ENCODE measurements at regions not wholly inside any gene's neighbourhood (a gene's known extent, or its start where the extent isn't known, plus 50 kb on each side); places are given as distances from the start of the nearest gene placed in this dataset.
"Not testable (repeated sequence)": the region's sequence is repeated elsewhere in the genome, so short reads cannot be mapped to it uniquely, and the experiment has no call there.

DNA sequence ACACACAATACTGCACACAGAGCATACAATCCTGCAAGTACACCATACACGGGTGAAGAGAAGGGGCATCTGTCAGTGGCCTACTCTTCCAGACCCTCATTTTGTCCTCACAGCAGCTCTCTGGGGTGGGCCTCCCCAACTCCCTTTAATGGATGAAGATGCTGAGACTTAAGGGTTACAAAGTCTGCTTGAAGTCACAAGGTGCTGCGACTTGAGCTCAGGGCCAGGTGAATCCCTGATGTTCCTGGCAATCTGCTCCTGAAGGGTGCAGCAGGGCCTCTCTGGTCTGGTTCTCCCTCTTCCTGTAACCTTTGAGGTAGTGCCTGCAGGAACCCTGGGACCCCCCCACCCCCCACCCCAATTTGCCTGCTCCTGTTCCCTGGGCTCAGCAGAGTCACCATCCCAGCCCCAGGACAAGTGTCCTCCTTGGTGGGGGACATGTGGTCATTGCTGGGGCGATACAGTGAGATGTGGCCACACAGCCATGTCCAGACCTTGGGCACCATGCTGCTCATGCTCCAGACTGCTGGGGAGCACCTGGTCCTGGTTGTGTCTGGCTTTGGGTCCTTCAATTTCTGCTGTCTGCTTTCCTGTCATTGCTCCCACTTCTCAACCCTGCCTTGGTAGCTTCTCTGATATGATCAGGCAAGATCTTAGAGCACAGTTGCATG lies 107.5 kb downstream of the METRNL start:
- peak in 6 of 42 donors; percentile 1 to 11 (median 6) for DNase-seq
- intact Hi-C loops (cut with DNase I), result no loop called here

GRCh38 chr17:83187782-83188311 lies 108.4 kb downstream of the METRNL start:
- intact Hi-C loops (cut with DNase I), result no loop called here
- no peak for DNase-seq

DNA sequence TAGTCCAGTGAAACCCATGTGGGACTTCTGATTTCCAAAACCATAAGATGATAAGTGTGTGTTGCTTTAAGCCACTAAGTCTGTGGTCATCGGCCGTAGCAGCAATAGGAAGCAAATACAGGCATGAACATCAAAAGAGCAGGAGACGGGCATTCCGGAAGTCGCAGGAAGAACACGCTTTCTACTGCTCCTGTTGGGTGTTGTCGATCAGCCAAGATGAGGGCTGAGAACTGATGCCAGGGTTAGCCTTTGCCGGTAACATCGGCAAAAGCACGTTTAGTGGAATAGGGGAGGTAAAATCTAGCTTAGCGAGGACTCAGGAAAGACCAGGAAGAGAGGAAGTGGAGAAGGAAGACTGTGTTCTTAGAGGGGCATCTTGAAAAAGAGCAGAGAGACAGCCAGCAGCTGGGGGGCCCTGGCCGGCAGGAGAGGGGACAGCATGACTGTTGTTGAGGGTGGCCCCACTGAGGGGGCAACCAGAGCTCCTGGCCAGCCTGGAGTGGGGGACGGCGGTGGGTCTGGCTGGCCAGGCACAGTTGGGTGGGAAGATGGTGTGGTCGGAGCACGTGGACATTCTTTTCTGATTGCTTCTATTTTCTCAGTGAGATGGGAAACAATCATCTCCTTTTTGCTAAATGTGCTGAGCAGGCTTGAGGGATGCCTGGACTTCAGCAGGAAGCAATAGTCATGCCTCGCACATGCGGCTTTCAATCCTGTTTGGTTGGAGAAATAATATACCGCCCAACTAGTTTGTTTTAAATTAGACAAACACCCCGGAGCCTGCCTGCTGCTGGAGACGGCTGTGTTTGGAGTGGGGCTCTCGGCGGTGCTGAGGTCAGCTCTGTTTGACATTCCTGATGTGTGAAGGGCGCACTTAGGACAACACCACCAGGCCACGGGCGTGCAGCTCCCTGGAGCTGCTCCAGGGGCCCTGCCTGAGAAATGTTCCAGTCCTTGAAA lies 109.9 kb downstream of the METRNL start:
- intact Hi-C loops (cut with DNase I), result no loop called here
- peak in 16 of 42 donors; percentile 4 to 34 (median 13) for DNase-seq

GRCh38 chr17:83190004-83190385 lies 110.6 kb downstream of the METRNL start:
- intact Hi-C loops (cut with DNase I), result no loop called here
- peak in 12 of 42 donors; percentile 0 to 34 (median 8) for DNase-seq

GRCh38 chr17:83190601-83191387 lies 111.4 kb downstream of the METRNL start:
- peak in 9 of 42 donors; percentile 0 to 20 (median 6) for DNase-seq
- intact Hi-C loops (cut with DNase I), result no loop called here

- intact Hi-C loops (cut with DNase I), result no loop called here
- DNase-seq, result peak in 11 of 42 donors; percentile 0 to 17 (median 3)
Observed at GRCh38 chr17:83191388-83192160, 112.2 kb downstream of the METRNL start.

GRCh38 chr17:83192161-83192788 lies 112.9 kb downstream of the METRNL start:
- intact Hi-C loops (cut with DNase I), result no loop called here
- DNase-seq, result peak in 14 of 42 donors; percentile 3 to 25 (median 8)

- DNase-seq, result peak in 2 of 42 donors; percentile 0 to 6
- intact Hi-C loops (cut with DNase I), result not testable (repeated sequence)
Observed at GRCh38 chr17:83192789-83193335, 113.5 kb downstream of the METRNL start.

GRCh38 chr17:83193336-83194185 lies 114.2 kb downstream of the METRNL start:
- peak in 12 of 42 donors; percentile 1 to 31 (median 12) for DNase-seq
- intact Hi-C loops (cut with DNase I), result no loop called here

DNA sequence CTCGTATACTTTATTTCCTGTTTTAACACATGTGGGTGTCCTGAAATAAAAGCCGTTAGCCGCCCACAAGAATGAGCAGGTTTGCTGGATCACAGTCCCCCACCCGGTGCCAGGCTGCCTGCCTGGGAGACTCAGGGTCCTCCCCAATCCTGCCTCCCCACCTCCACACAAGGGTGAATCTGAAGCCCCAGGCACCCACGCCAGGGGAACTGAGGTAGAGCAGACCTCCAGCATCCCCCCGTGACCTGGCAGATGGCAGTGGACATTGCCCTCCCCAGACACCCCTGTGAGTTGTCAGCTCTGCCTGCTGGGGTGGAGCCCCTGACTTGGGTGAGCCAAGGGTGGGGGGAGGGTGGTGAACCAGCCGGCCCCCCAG lies 114.8 kb downstream of the METRNL start:
- intact Hi-C loops (cut with DNase I), result no loop called here
- DNase-seq, result peak in 15 of 42 donors; percentile 1 to 36 (median 18)

- intact Hi-C loops (cut with DNase I), result no loop called here
- peak in 12 of 42 donors; percentile 1 to 36 (median 6) for DNase-seq
Observed at GRCh38 chr17:83194761-83195329, 115.4 kb downstream of the METRNL start.

DNA sequence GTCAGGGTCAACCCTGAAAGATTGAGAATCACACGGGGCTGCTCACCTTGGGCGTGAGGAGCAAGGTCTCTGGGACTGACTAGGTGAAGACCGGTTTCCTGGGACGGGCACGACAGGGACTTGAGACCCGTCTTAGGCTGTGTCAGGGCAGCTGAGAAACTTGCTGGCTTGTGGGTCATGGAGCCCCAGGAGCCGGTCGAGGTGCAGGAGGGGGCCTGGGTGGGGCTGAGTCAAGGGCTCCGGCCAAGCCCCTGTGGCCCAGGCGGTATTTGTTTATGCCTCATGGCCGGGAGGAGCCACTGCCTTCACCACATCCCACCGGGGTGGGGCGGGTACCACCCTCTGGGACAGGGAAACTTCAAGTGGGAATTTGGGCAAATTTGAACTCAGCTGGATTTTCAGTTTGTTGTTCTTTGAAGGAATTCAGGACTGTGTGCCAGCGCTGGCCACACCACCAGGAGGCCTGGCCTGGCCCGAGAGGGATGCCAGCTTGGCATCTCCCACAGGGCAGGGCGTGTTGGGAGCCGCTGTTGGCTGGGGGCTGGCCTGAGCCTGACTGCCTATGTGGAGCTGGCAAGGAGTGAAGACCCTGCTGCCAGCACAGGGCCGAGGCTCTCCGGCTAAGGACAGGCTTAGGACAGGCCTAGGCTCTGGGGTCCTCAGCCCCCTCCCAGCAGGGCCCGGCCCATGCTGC lies 116.1 kb downstream of the METRNL start:
- intact Hi-C loops (cut with DNase I), result no loop called here
- DNase-seq, result peak in 17 of 42 donors; percentile 2 to 62 (median 31)

- DNase-seq, result peak in 3 of 42 donors; percentile 0 to 21 (median 0)
- intact Hi-C loops (cut with DNase I), result no loop called here
Observed at GRCh38 chr17:83196024-83196365, 116.6 kb downstream of the METRNL start.

GRCh38 chr17:83196366-83196765 lies 117.0 kb downstream of the METRNL start:
- peak in 9 of 42 donors; percentile 0 to 31 (median 7) for DNase-seq
- intact Hi-C loops (cut with DNase I), result no loop called here

DNA sequence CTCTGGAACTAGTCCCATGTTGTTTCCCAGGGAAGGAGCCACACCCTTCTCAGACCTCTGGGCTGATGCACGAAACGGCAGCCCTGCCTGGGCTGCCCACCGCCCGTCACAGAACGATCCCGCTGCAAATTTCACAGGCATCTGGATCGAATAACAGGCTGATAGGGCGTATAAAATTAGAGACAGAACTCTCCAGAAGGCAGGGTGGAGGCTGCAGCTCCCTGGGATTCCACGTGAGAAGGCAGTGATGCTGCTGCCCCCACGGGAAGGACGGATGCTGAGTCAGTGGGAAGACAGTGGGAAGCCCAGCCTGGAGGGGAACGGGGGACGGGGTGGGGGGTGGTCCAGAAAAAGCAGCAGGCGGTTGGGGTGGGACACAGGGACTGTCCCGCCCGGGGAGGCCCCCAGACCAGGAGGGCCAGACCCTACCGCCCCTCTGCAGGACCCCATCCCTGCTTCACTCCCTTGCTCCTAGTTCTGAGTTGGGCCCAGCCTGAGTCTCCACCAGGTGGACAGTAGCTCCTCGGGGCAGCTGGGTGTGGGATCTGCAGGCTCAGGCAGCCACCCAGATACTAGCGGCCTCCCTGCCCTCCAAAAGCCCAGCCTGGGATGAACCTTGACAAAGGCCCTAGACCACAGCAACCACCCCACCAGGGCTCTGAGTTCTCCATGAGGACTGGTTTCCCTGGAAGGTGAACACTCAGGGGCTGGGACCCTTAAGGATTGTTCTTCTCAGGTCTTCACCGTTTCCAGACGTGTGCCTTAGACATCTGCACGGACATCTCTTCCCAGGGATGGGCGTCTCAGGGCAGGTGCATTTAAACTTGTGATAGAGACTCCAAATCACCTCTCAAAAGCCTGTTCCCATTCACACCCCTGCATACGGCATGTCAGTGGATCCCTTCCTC lies 117.8 kb downstream of the METRNL start:
- peak in 9 of 42 donors; percentile 0 to 28 (median 10) for DNase-seq
- intact Hi-C loops (cut with DNase I), result no loop called here
